IMR-90 (cell line): ENCODE measurements at regions not wholly inside any gene's neighbourhood (a gene's known extent, or its start where the extent isn't known, plus 50 kb on each side); places are given as distances from the start of the nearest gene placed in this dataset.

Source experiments
- ATAC-seq: fragments of 200-7000 bp; cut with Tn5 transposase; 2 replicates; pipeline ENCODE4 v1.9.1; 2020; ENCODE audit warnings: low read depth, mild to moderate bottlenecking, moderate library complexity
- BruUV-seq: library from RNA; stranded (reverse); fragments of 400-500 nt; replicated peaks from 2 replicates; lab custom pipeline; 2021; lab: Mats Ljungman, UMichigan
- CTCF ChIA-PET: fragments of 300-600 bp; formaldehyde crosslinking; extraction: SDS; loops from one replicate; lab custom pipeline; 2021; ENCODE audit warnings: antibody characterized with exemption; lab: Yijun Ruan, JAX
- POLR2A ChIA-PET: fragments of 300-600 bp; sonication (Branson Sonifier 250); formaldehyde crosslinking; loops from one replicate; lab custom pipeline; 2022; ENCODE audit warnings: antibody characterized with exemption; ENCODE audit not compliant: unreplicated experiment; lab: Charles Lee
- DNase-seq: peaks from one replicate; pipeline ENCODE4 v3.0.0; 2013
- H2AFZ ChIP-seq: replicated peaks from 2 replicates; pipeline ENCODE3; 2013; ENCODE audit warnings: low read length, mild to moderate bottlenecking; ENCODE audit not compliant: poor library complexity
- H2AK5ac ChIP-seq: 2 replicates; pipeline ENCODE4 v1.6.1; 2013; ENCODE audit warnings: low read depth, low read length, inconsistent platforms
- H2AK9ac ChIP-seq: replicated peaks from 2 replicates; pipeline ENCODE3; 2013; ENCODE audit warnings: mild to moderate bottlenecking, low read depth, low read length, moderate library complexity; ENCODE audit not compliant: poor library complexity
- H2BK120ac ChIP-seq: 2 replicates; pipeline ENCODE4 v1.6.1; 2013; ENCODE audit warnings: low read depth, low read length, inconsistent platforms
- H2BK15ac ChIP-seq: 3 replicates; pipeline ENCODE4 v1.6.1; 2013; ENCODE audit warnings: low read depth, low read length, inconsistent platforms
- H2BK20ac ChIP-seq: 2 replicates; pipeline ENCODE4 v1.6.1; 2013; ENCODE audit warnings: low read depth, mild to moderate bottlenecking, inconsistent platforms, low read length, moderate library complexity
- H2BK5ac ChIP-seq: 2 replicates; pipeline ENCODE4 v1.6.1; 2013; ENCODE audit warnings: mild to moderate bottlenecking, low read depth, low read length, inconsistent platforms; ENCODE audit not compliant: poor library complexity, severe bottlenecking
- H3K14ac ChIP-seq: replicated peaks from 2 replicates; pipeline ENCODE4 v1.6.1; 2013; ENCODE audit warnings: low read depth, low read length, inconsistent platforms
- H3K18ac ChIP-seq: 2 replicates; pipeline ENCODE4 v1.6.1; 2013; ENCODE audit warnings: low read depth, low read length, control low read depth
- H3K23ac ChIP-seq: 2 replicates; pipeline ENCODE4 v1.6.1; 2013; ENCODE audit warnings: low read depth, low read length, inconsistent platforms
- H3K27ac ChIP-seq: 2 replicates; pipeline ENCODE4 v1.5.1; 2013; ENCODE audit warnings: mild to moderate bottlenecking, control low read depth, low read length; ENCODE audit not compliant: insufficient read depth
- H3K27me3 ChIP-seq: 2 replicates; pipeline ENCODE4 v1.6.1; 2013; ENCODE audit warnings: low read length; ENCODE audit not compliant: control insufficient read depth, insufficient read depth
- H3K36me3 ChIP-seq: 2 replicates; pipeline ENCODE4 v1.6.1; 2013; ENCODE audit warnings: low read length, mixed read lengths; ENCODE audit not compliant: control insufficient read depth, insufficient read depth
- H3K4ac ChIP-seq: 2 replicates; pipeline ENCODE4 v1.6.1; 2013; ENCODE audit warnings: low read depth, low read length, inconsistent platforms
- H3K4me1 ChIP-seq: 2 replicates; pipeline ENCODE4 v1.6.1; 2013; ENCODE audit warnings: low read length, mixed read lengths; ENCODE audit not compliant: control insufficient read depth, insufficient read depth
- H3K4me2 ChIP-seq: 2 replicates; pipeline ENCODE4 v1.6.1; 2013; ENCODE audit warnings: low read depth, mild to moderate bottlenecking, control low read depth, low read length, moderate library complexity
- H3K4me3 ChIP-seq: 2 replicates; pipeline ENCODE4 v1.5.1; 2013; ENCODE audit warnings: low read depth, mild to moderate bottlenecking, control low read depth, low read length, moderate library complexity; ENCODE audit not compliant: insufficient read depth
- H3K56ac ChIP-seq: 2 replicates; pipeline ENCODE4 v1.6.1; 2013; ENCODE audit warnings: low read length, inconsistent platforms; ENCODE audit not compliant: insufficient read depth; ENCODE audit errors: extremely low read depth
- H3K79me1 ChIP-seq, 2 experiments: 2 replicates each; pipeline ENCODE4 v1.6.1; 2013; ENCODE audit warnings: low read length in 2 of 2, inconsistent platforms in 1 of 2, low read depth in 1 of 2
- H3K9ac ChIP-seq: 2 replicates; pipeline ENCODE4 v1.6.1; 2013; ENCODE audit warnings: low read depth, low read length, control low read depth
- H3K9me1 ChIP-seq: 2 replicates; pipeline ENCODE4 v1.6.1; 2013; ENCODE audit warnings: low read length, inconsistent platforms; ENCODE audit not compliant: insufficient read depth
- H3K9me3 ChIP-seq: 2 replicates; pipeline ENCODE4 v1.6.1; 2013; ENCODE audit warnings: low read length; ENCODE audit not compliant: control insufficient read depth, insufficient read depth
- H4K20me1 ChIP-seq: 2 replicates; pipeline ENCODE4 v1.6.1; 2013; ENCODE audit warnings: low read length, inconsistent platforms; ENCODE audit not compliant: insufficient read depth
- H4K5ac ChIP-seq: 2 replicates; pipeline ENCODE4 v1.6.1; 2013; ENCODE audit warnings: mild to moderate bottlenecking, low read depth, low read length, control low read depth
- H4K8ac ChIP-seq, 2 experiments: 2 replicates each; pipeline ENCODE4 v1.6.1; 2013; ENCODE audit warnings: low read depth in 2 of 2, low read length in 2 of 2, control low read depth in 1 of 2, inconsistent platforms in 1 of 2
- H4K91ac ChIP-seq: 2 replicates; pipeline ENCODE4 v1.6.1; 2013; ENCODE audit warnings: low read depth, low read length, inconsistent platforms; ENCODE audit not compliant: insufficient read depth
- CEBPB ChIP-seq: IDR thresholded peaks from 2 replicates; pipeline ENCODE4 v1.6.1; 2012; ENCODE audit warnings: low read depth, low read length, improper control_type of control experiment
- FOS ChIP-seq: fragments of 150-350 bp; IDR thresholded peaks from 2 replicates; pipeline ENCODE4 v1.6.1; 2016; ENCODE audit warnings: low read depth, low read length
- MAZ ChIP-seq: IDR thresholded peaks from 2 replicates; pipeline ENCODE4 v1.6.1; 2012; ENCODE audit warnings: low read depth, mild to moderate bottlenecking, low read length, improper control_type of control experiment, moderate library complexity, borderline replicate concordance
- MXI1 ChIP-seq: IDR thresholded peaks from 2 replicates; pipeline ENCODE4 v1.6.1; 2012; ENCODE audit warnings: low read depth, mild to moderate bottlenecking, low read length, moderate library complexity, borderline replicate concordance
- WGBS, 2 experiments: methylation state at CpG; one replicate each; pipeline versions ENCODE4 v1.1.5 to v1.1.7; 2013; ENCODE audit warnings: missing lambda C conversion rate in 2 of 2; ENCODE audit not compliant: insufficient read length in 1 of 2; ENCODE audit errors: extremely low coverage in 2 of 2; 5-methylcytosine and 5-hydroxymethylcytosine counted together
- dilution Hi-C: fragments of 300-500 bp; cut with HindIII; formaldehyde crosslinking; loops from one replicate; pipeline ENCODE4 v1.14.3; 2018; ENCODE audit warnings: low sequenced_read_pairs; ENCODE audit not compliant: unreplicated experiment
- in situ Hi-C: fragments of 300-500 bp; cut with MboI; formaldehyde crosslinking; loops from 3 replicates; pipeline ENCODE4 v1.14.3; 2019; ENCODE audit warnings: low sequenced_read_pairs, inconsistent platforms, mixed read lengths
- intact Hi-C: fragments of 100-400 bp; cut with micrococcal nuclease; formaldehyde crosslinking; loops from 2 replicates; pipeline ENCODE4 v1.10.0; 2022
- TF ChIP-seq, protein P1 (sequence below): conservative IDR thresholded peaks from 2 replicates; pipeline ENCODE4 v1.5.1; 2012; ENCODE audit warnings: mild to moderate bottlenecking, low read depth, low read length, improper control_type of control experiment

DNA sequence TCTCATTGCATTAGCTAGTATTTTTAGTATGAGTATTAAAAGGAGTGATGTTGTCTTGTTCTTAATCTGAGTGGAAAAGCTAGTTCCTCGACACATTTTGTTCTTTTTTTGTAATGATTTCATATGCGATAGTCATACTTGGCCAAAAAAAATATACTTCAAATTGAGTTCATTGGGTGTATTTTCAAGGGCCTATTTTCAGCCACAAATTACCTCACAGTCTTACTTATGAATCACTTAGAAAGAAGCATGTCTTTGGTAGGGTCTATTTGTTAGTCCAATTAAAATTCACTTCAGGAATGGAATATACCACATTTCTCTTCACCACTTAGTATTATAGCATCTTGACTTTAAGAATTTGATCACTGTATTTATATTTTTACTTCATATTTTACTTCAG lies 337.2 kb downstream of the CDH11 start:
- in situ Hi-C loops (no loop called here), intact Hi-C loops (no loop called here), dilution Hi-C loops (no loop called here)
- Histone ChIP-seq H2AK5ac (no peak overlapping the region), H3K9me3 (no peaks in the 10 kb centered on the region), H3K9ac (no peak overlapping the region), H2AK9ac (no peak overlapping the region), H3K27ac (no peak overlapping the region), H3K14ac (no peak overlapping the region), H3K27me3 (no peaks in the 10 kb centered on the region; the same call in 1 of the 2 replicates), H3K23ac (no peak overlapping the region), H3K4ac (no peak overlapping the region), H2BK15ac (no peak overlapping the region), H4K5ac (no peak overlapping the region), H3K18ac (no peak overlapping the region), H3K4me1 (no peaks in the 10 kb centered on the region), H2AFZ (no peak overlapping the region), H3K79me1 (no peaks in the 10 kb centered on the region), H3K4me2 (no peak overlapping the region), H3K56ac (no peak overlapping the region), H3K36me3 (no peaks in the 10 kb centered on the region), H3K4me3 (no peak overlapping the region), H4K8ac (no peak overlapping the region), H3K9me1 (no peaks in the 10 kb centered on the region), H4K20me1 (no peaks in the 10 kb centered on the region), H4K91ac (no peak overlapping the region), H2BK5ac (no peak overlapping the region), H2BK120ac (no peak overlapping the region), H2BK20ac (no peak overlapping the region)
- DNase-seq (no peak), ATAC-seq (no peak)
- no TSS peak for BruUV-seq
- CTCF ChIA-PET, result no interaction called here
- POLR2A ChIA-PET, result no interaction called here
- TF ChIP-seq MXI1, result no peak
- TF ChIP-seq, protein P1, sequence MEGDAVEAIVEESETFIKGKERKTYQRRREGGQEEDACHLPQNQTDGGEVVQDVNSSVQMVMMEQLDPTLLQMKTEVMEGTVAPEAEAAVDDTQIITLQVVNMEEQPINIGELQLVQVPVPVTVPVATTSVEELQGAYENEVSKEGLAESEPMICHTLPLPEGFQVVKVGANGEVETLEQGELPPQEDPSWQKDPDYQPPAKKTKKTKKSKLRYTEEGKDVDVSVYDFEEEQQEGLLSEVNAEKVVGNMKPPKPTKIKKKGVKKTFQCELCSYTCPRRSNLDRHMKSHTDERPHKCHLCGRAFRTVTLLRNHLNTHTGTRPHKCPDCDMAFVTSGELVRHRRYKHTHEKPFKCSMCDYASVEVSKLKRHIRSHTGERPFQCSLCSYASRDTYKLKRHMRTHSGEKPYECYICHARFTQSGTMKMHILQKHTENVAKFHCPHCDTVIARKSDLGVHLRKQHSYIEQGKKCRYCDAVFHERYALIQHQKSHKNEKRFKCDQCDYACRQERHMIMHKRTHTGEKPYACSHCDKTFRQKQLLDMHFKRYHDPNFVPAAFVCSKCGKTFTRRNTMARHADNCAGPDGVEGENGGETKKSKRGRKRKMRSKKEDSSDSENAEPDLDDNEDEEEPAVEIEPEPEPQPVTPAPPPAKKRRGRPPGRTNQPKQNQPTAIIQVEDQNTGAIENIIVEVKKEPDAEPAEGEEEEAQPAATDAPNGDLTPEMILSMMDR, result no peak
- TF ChIP-seq FOS, result no peak
- no peak for TF ChIP-seq MAZ
- no peak for TF ChIP-seq CEBPB
- WGBS, 2 experiments, result no CpG with 5 or more reads among the region's 2 CpGs
